Astrocyte (in vitro differentiated cells and primary cell): ENCODE measurements at regions not wholly inside any gene's neighbourhood (a gene's known extent, or its start where the extent isn't known, plus 50 kb on each side); places are given as distances from the start of the nearest gene placed in this dataset.
"Not testable (repeated sequence)": the region's sequence is repeated elsewhere in the genome, so short reads cannot be mapped to it uniquely, and the experiment has no call there.

Source experiments
- DNase-seq: peaks from one replicate; pipeline ENCODE4 v3.0.0-alpha.2; 2010; ENCODE audit warnings: low read depth
- FAIRE-seq: peaks from 2 replicates; lab custom pipeline; 2011; peaks lifted over from hg19 to GRCh38; lab: Jason Lieb, UNC
- H2AFZ ChIP-seq: 2 replicates; pipeline ENCODE4 v1.6.0; 2012; ENCODE audit warnings: low read depth, low read length, inconsistent platforms
- H3K27ac ChIP-seq: 2 replicates; pipeline ENCODE4 v1.5.1; 2011; ENCODE audit warnings: low read depth, low read length, inconsistent platforms
- H3K27me3 ChIP-seq: 2 replicates; pipeline ENCODE4 v1.6.0; 2011; ENCODE audit warnings: low read length, inconsistent platforms; ENCODE audit not compliant: insufficient read depth
- H3K36me3 ChIP-seq: 2 replicates; pipeline ENCODE4 v1.5.1; 2011; ENCODE audit warnings: low read length, inconsistent platforms; ENCODE audit not compliant: insufficient read depth
- H3K4me1 ChIP-seq: 2 replicates; pipeline ENCODE4 v1.5.1; 2011; ENCODE audit warnings: low read length, inconsistent platforms; ENCODE audit not compliant: insufficient read depth
- H3K4me2 ChIP-seq: 2 replicates; pipeline ENCODE4 v1.6.0; 2012; ENCODE audit warnings: low read length, inconsistent platforms
- H3K4me3 ChIP-seq: 2 replicates; pipeline ENCODE4 v1.5.1; 2011; ENCODE audit warnings: low read depth, mild to moderate bottlenecking, low read length, inconsistent platforms; ENCODE audit not compliant: insufficient read depth
- H3K79me2 ChIP-seq: 2 replicates; pipeline ENCODE4 v1.6.0; 2012; ENCODE audit warnings: mild to moderate bottlenecking, low read length, inconsistent platforms; ENCODE audit not compliant: insufficient read depth
- H3K9ac ChIP-seq: 2 replicates; pipeline ENCODE4 v1.6.0; 2012; ENCODE audit warnings: mild to moderate bottlenecking, low read length, inconsistent platforms
- H3K9me3 ChIP-seq: 2 replicates; pipeline ENCODE4 v1.5.1; 2012; ENCODE audit warnings: low read depth, mild to moderate bottlenecking, low read length, inconsistent platforms; ENCODE audit not compliant: insufficient read depth
- H4K20me1 ChIP-seq: 2 replicates; pipeline ENCODE4 v1.6.0; 2012; ENCODE audit warnings: low read length, inconsistent platforms; ENCODE audit not compliant: insufficient read depth
- H3K27ac Mint-ChIP-seq: one replicate; pipeline ENCODE4 v1.8.0; 2021; ENCODE audit warnings: mild to moderate bottlenecking, mixed read lengths; ENCODE audit not compliant: unreplicated experiment
- H3K27me3 Mint-ChIP-seq: one replicate; pipeline ENCODE4 v1.8.0; 2021; ENCODE audit warnings: low read depth, mixed read lengths; ENCODE audit not compliant: unreplicated experiment
- H3K36me3 Mint-ChIP-seq: one replicate; pipeline ENCODE4 v1.8.0; 2021; ENCODE audit warnings: low read depth, mixed read lengths; ENCODE audit not compliant: unreplicated experiment
- H3K4me1 Mint-ChIP-seq: one replicate; pipeline ENCODE4 v1.8.0; 2021; ENCODE audit warnings: low read depth, mixed read lengths; ENCODE audit not compliant: unreplicated experiment
- H3K4me3 Mint-ChIP-seq: one replicate; pipeline ENCODE4 v1.8.0; 2021; ENCODE audit warnings: mild to moderate bottlenecking, moderate library complexity, mixed read lengths; ENCODE audit not compliant: unreplicated experiment
- H3K9me3 Mint-ChIP-seq: one replicate; pipeline ENCODE4 v1.8.0; 2021; ENCODE audit warnings: mild to moderate bottlenecking, mixed read lengths; ENCODE audit not compliant: unreplicated experiment
- EZH2 ChIP-seq: IDR thresholded peaks from 2 replicates; pipeline ENCODE4 v1.6.1; 2012; ENCODE audit warnings: mild to moderate bottlenecking, low read length, inconsistent platforms; ENCODE audit not compliant: insufficient read depth
- TF ChIP-seq, protein P1 (sequence below): IDR thresholded peaks from 2 replicates; pipeline ENCODE4 v1.5.1; 2011; ENCODE audit warnings: low read depth, mild to moderate bottlenecking, inconsistent platforms, low read length, moderate library complexity; ENCODE audit not compliant: insufficient read depth

DNA sequence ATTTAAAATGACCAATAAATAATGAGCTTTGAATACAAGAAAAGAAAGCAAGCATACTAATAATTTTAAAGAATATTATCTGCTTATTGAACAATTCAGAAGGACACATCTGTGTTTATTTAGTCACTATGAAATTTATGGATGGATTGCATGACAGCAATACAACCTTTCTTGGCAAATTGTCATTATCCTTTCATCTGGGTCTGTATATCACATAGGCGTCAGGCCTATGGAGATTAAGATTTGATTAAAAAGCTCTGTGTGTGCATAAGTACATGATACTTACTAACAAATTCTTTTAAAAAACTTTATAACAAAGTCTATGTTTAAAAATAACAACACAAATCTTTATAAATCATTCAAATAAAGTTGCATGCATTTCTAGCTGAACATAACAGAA is 1394.4 kb downstream of the KHDRBS2 start:
- peaks cover 2% of the 10 kb centered on the region for H3K9me3 Mint-ChIP-seq
- TF ChIP-seq, protein P1, sequence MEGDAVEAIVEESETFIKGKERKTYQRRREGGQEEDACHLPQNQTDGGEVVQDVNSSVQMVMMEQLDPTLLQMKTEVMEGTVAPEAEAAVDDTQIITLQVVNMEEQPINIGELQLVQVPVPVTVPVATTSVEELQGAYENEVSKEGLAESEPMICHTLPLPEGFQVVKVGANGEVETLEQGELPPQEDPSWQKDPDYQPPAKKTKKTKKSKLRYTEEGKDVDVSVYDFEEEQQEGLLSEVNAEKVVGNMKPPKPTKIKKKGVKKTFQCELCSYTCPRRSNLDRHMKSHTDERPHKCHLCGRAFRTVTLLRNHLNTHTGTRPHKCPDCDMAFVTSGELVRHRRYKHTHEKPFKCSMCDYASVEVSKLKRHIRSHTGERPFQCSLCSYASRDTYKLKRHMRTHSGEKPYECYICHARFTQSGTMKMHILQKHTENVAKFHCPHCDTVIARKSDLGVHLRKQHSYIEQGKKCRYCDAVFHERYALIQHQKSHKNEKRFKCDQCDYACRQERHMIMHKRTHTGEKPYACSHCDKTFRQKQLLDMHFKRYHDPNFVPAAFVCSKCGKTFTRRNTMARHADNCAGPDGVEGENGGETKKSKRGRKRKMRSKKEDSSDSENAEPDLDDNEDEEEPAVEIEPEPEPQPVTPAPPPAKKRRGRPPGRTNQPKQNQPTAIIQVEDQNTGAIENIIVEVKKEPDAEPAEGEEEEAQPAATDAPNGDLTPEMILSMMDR = no peak
- no peak for TF ChIP-seq EZH2
- Histone ChIP-seq H3K27me3 (no peaks in the 10 kb centered on the region), H3K4me2 (no peak overlapping the region), H3K79me2 (no peaks in the 10 kb centered on the region), H3K4me1 (no peaks in the 10 kb centered on the region), H3K27ac (no peak overlapping the region), H4K20me1 (no peaks in the 10 kb centered on the region), H3K9me3 (no peaks in the 10 kb centered on the region), H3K4me3 (no peak overlapping the region), H3K36me3 (no peaks in the 10 kb centered on the region), H3K9ac (no peak overlapping the region), H2AFZ (no peak overlapping the region)
- H3K27me3 Mint-ChIP-seq = no peaks in the 10 kb centered on the region
- H3K27ac Mint-ChIP-seq = no peak overlapping the region
- no peak overlapping the region for H3K4me3 Mint-ChIP-seq
- no peak for DNase-seq
- no peak for FAIRE-seq
- H3K36me3 Mint-ChIP-seq = no peaks in the 10 kb centered on the region
- H3K4me1 Mint-ChIP-seq = no peaks in the 10 kb centered on the region

DNA sequence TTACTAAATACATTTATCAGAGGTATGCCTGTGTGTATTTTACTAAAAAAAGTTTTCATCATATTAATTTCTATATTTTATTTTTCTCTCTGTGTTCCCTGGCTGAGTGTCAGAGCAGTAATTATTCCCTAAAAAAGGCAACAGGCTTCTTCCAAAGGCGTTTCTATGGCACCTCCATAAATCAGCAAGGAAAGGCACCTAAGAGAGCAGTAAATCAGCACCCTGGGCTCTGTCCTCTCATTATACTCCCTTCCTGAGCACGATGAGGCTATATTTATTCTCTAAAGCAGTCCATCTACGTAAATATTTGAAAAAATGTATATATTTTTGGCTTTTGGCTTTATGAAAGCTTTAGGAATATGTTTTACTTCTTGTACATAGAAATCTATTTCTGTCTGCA is 1408.6 kb downstream of the KHDRBS2 start:
- not testable (repeated sequence) for H3K9ac ChIP-seq, H3K27me3 ChIP-seq, H3K4me3 ChIP-seq, FAIRE-seq, DNase-seq, H3K36me3 ChIP-seq, H3K27ac ChIP-seq, H2AFZ ChIP-seq, H3K9me3 ChIP-seq, H3K27ac Mint-ChIP-seq, H4K20me1 ChIP-seq, H3K4me2 ChIP-seq, H3K36me3 Mint-ChIP-seq, H3K4me3 Mint-ChIP-seq, H3K9me3 Mint-ChIP-seq, H3K27me3 Mint-ChIP-seq, H3K79me2 ChIP-seq, H3K4me1 Mint-ChIP-seq, H3K4me1 ChIP-seq

GRCh38 chr6:60870779-60871178 is 1415.2 kb downstream of the KHDRBS2 start:
- not testable (repeated sequence) for H3K9me3 ChIP-seq, H3K79me2 ChIP-seq, H3K27me3 ChIP-seq, H3K4me2 ChIP-seq, H3K36me3 ChIP-seq, H3K27ac Mint-ChIP-seq, H3K27ac ChIP-seq, H3K36me3 Mint-ChIP-seq, H2AFZ ChIP-seq, H3K4me3 Mint-ChIP-seq, DNase-seq, FAIRE-seq, H3K9ac ChIP-seq, H4K20me1 ChIP-seq, H3K4me1 ChIP-seq, H3K4me1 Mint-ChIP-seq, H3K27me3 Mint-ChIP-seq, H3K4me3 ChIP-seq, H3K9me3 Mint-ChIP-seq

DNA sequence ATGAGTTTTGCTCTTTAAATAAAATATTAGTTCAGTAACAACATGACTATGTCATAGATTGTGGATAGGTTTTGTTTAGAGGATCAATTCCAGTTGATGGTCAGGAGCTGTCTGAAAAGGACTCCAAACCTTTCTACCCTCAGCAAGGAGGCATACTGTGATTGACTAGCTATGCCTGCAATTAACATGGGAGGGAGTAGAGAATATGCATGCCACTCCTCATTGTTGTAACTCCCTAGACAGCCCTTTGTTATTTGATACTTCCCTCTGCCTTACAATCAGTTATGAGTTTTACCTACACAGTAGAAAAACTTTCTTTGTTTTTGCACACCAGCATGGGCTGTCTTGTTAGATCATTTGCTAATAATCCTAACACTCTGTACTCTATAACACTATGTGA is 1418.5 kb downstream of the KHDRBS2 start:
- H3K4me1 Mint-ChIP-seq = no peaks in the 10 kb centered on the region
- FAIRE-seq (no peak), DNase-seq (no peak)
- H3K9ac ChIP-seq = no peak overlapping the region
- H4K20me1 ChIP-seq = no peaks in the 10 kb centered on the region
- H3K36me3 Mint-ChIP-seq = no peaks in the 10 kb centered on the region
- H3K4me3 ChIP-seq = no peak overlapping the region
- no peak overlapping the region for H3K4me2 ChIP-seq
- TF ChIP-seq, protein P1 = no peak
- no peak for TF ChIP-seq EZH2
- no peaks in the 10 kb centered on the region for H3K79me2 ChIP-seq
- no peak overlapping the region for H3K27ac Mint-ChIP-seq
- H3K27me3 ChIP-seq = no peaks in the 10 kb centered on the region
- no peak overlapping the region for H2AFZ ChIP-seq
- H3K27me3 Mint-ChIP-seq = peaks cover 3% of the 10 kb centered on the region
- no peaks in the 10 kb centered on the region for H3K9me3 ChIP-seq
- H3K4me3 Mint-ChIP-seq = no peak overlapping the region
- no peaks in the 10 kb centered on the region for H3K4me1 ChIP-seq
- H3K9me3 Mint-ChIP-seq = no peaks in the 10 kb centered on the region
- H3K27ac ChIP-seq = no peak overlapping the region
- H3K36me3 ChIP-seq = no peaks in the 10 kb centered on the region

GRCh38 chr6:60843175-60843982 is 1442.6 kb downstream of the KHDRBS2 start:
- H3K27me3 ChIP-seq, H3K9me3 ChIP-seq, H3K9me3 Mint-ChIP-seq, H3K4me1 Mint-ChIP-seq, H4K20me1 ChIP-seq, H3K27ac Mint-ChIP-seq, H3K4me3 Mint-ChIP-seq, FAIRE-seq, H3K36me3 ChIP-seq, H3K9ac ChIP-seq, H3K4me1 ChIP-seq, H3K4me2 ChIP-seq, H3K79me2 ChIP-seq, H3K36me3 Mint-ChIP-seq, DNase-seq, H2AFZ ChIP-seq, H3K27me3 Mint-ChIP-seq, H3K27ac ChIP-seq, H3K4me3 ChIP-seq: not testable (repeated sequence)
